HFF-Myc (cell line): ENCODE measurements at regions not wholly inside any gene's neighbourhood (a gene's known extent, or its start where the extent isn't known, plus 50 kb on each side); places are given as distances from the start of the nearest gene placed in this dataset.
A peak's percentile ranks its signal among the peaks of the same experiment; 100 is the strongest.
"Not testable (repeated sequence)": the region's sequence is repeated elsewhere in the genome, so short reads cannot be mapped to it uniquely, and the experiment has no call there.

Source experiments
- DNase-seq: peaks from one replicate; pipeline ENCODE4 v3.0.0-alpha.2; 2011; ENCODE audit warnings: low read depth; ENCODE audit errors: extremely low read depth
- H3K4me3 ChIP-seq: replicated peaks from 2 replicates; pipeline ENCODE4 v1.5.1; 2011; ENCODE audit warnings: low read depth, mild to moderate bottlenecking, control low read depth, low read length
- CTCF ChIP-seq: IDR thresholded peaks from 2 replicates; pipeline ENCODE4 v1.5.1; 2012; ENCODE audit warnings: mild to moderate bottlenecking, low read depth, low read length, control low read depth; ENCODE audit errors: missing control alignments

GRCh38 chr7:131057794-131058070, 269.9 kb upstream of the MKLN1 start:
- no peak for TF ChIP-seq CTCF
- H3K4me3 ChIP-seq: no peak overlapping the region
- DNase-seq: no peak

GRCh38 chr7:131058561-131059288, 269.0 kb upstream of the MKLN1 start:
- not testable (repeated sequence) for DNase-seq, H3K4me3 ChIP-seq

- not testable (repeated sequence) for H3K4me3 ChIP-seq, DNase-seq
These were observed 268.3 kb upstream of the MKLN1 start for GRCh38 chr7:131059401-131059800.

GRCh38 chr7:131061158-131061557, 266.5 kb upstream of the MKLN1 start:
- TF ChIP-seq CTCF: no peak
- no peak for DNase-seq
- no peak overlapping the region for H3K4me3 ChIP-seq

GRCh38 chr7:131061818-131062217, 265.9 kb upstream of the MKLN1 start:
- H3K4me3 ChIP-seq: no peak overlapping the region
- TF ChIP-seq CTCF: no peak
- DNase-seq: no peak

- no peak overlapping the region for H3K4me3 ChIP-seq
- TF ChIP-seq CTCF: no peak
- DNase-seq: no peak
These were observed 261.0 kb upstream of the MKLN1 start for GRCh38 chr7:131066635-131067034.

GRCh38 chr7:131067220-131067619, 260.5 kb upstream of the MKLN1 start:
- DNase-seq: no peak
- no peak for TF ChIP-seq CTCF

GRCh38 chr7:131068604-131069021, 259.1 kb upstream of the MKLN1 start:
- peak; percentile 27 for TF ChIP-seq CTCF
- DNase-seq: no peak
- no peak overlapping the region for H3K4me3 ChIP-seq

More at GRCh38 chr7:131067220-131067619, 260.5 kb upstream of the MKLN1 start:
- no peak overlapping the region for H3K4me3 ChIP-seq
